HUES64 (cell line): ENCODE measurements at regions not wholly inside any gene's neighbourhood (a gene's known extent, or its start where the extent isn't known, plus 50 kb on each side); places are given as distances from the start of the nearest gene placed in this dataset.
A peak's percentile ranks its signal among the peaks of the same experiment; 100 is the strongest.

Experiments used
- H3K27ac ChIP-seq: 2 replicates; pipeline ENCODE4 v1.7.0; 2013; ENCODE audit warnings: low read depth, low read length, inconsistent platforms
- H3K27me3 ChIP-seq: 2 replicates; pipeline ENCODE4 v1.6.1; 2013; ENCODE audit warnings: mild to moderate bottlenecking, low read length; ENCODE audit not compliant: insufficient read depth
- H3K36me3 ChIP-seq: 2 replicates; pipeline ENCODE4 v1.6.1; 2013; ENCODE audit warnings: mild to moderate bottlenecking, low read length; ENCODE audit not compliant: insufficient read depth
- H3K4me1 ChIP-seq: 2 replicates; pipeline ENCODE4 v1.6.1; 2013; ENCODE audit warnings: mild to moderate bottlenecking, low read length, moderate library complexity; ENCODE audit not compliant: insufficient read depth
- H3K4me3 ChIP-seq: 2 replicates; pipeline ENCODE4 v1.5.1; 2013; ENCODE audit warnings: mild to moderate bottlenecking, low read length, moderate library complexity
- H3K9ac ChIP-seq: 2 replicates; pipeline ENCODE4 v1.6.1; 2013; ENCODE audit warnings: mild to moderate bottlenecking, low read depth, low read length
- H3K9me3 ChIP-seq: 2 replicates; pipeline ENCODE4 v1.6.1; 2013; ENCODE audit warnings: low read depth, low read length; ENCODE audit not compliant: insufficient read depth
- WGBS: fragments of 150-250, 120-280 bp; methylation state at CpG from one replicate; pipeline ENCODE4 v1.1.7; 2013; ENCODE audit warnings: missing lambda C conversion rate; 5-methylcytosine and 5-hydroxymethylcytosine counted together

GRCh38 chr5:116361171-116361967, 213.3 kb downstream of the SEMA6A start:
- peak overlapping the region; percentile 43; the same call in 1 of the 2 replicates for H3K9ac ChIP-seq
- H3K36me3 ChIP-seq, result no peaks in the 10 kb centered on the region
- H3K4me1 ChIP-seq, result 0 out of 2 replicates have a peak, but pooled peaks cover 3% of the 10 kb centered on the region
- no peak overlapping the region for H3K27ac ChIP-seq
- peak overlapping the region; percentile 50 for H3K4me3 ChIP-seq
- WGBS, result 93% methylated on average over 53 of the region's 53 CpGs
- H3K27me3 ChIP-seq, result 0 out of 2 replicates have a peak, but pooled peaks cover 2% of the 10 kb centered on the region
- no peaks in the 10 kb centered on the region for H3K9me3 ChIP-seq

GRCh38 chr5:116360008-116360853, 214.4 kb downstream of the SEMA6A start:
- no peak overlapping the region for H3K27ac ChIP-seq
- H3K9ac ChIP-seq, result no peak overlapping the region
- H3K27me3 ChIP-seq, result 0 out of 2 replicates have a peak, but pooled peaks cover 2% of the 10 kb centered on the region
- H3K4me3 ChIP-seq, result no peak overlapping the region
- 0 out of 2 replicates have a peak, but pooled peaks cover 3% of the 10 kb centered on the region for H3K4me1 ChIP-seq
- WGBS, result 94% methylated on average over 7 of the region's 7 CpGs
- no peaks in the 10 kb centered on the region for H3K36me3 ChIP-seq
- peaks cover under 1% of the 10 kb centered on the region; the same call in 1 of the 2 replicates for H3K9me3 ChIP-seq

GRCh38 chr5:116359592-116359991, 215.0 kb downstream of the SEMA6A start:
- Histone ChIP-seq H3K9me3 (peaks cover 2% of the 10 kb centered on the region; the same call in 1 of the 2 replicates), H3K27ac (no peak overlapping the region), H3K4me1 (0 out of 2 replicates have a peak, but pooled peaks cover 3% of the 10 kb centered on the region), H3K4me3 (no peak overlapping the region), H3K27me3 (0 out of 2 replicates have a peak, but pooled peaks cover 2% of the 10 kb centered on the region), H3K9ac (no peak overlapping the region), H3K36me3 (no peaks in the 10 kb centered on the region)
- 79% methylated on average over 1 of the region's 1 CpG for WGBS

- no CpG with 5 or more reads among the region's 1 CpG for WGBS
- Histone ChIP-seq H3K9me3 (peaks cover 2% of the 10 kb centered on the region; the same call in 1 of the 2 replicates), H3K4me1 (0 out of 2 replicates have a peak, but pooled peaks cover 3% of the 10 kb centered on the region), H3K9ac (no peak overlapping the region), H3K36me3 (no peaks in the 10 kb centered on the region), H3K27ac (no peak overlapping the region), H3K27me3 (0 out of 2 replicates have a peak, but pooled peaks cover 2% of the 10 kb centered on the region), H3K4me3 (no peak overlapping the region)
These were observed 215.7 kb downstream of the SEMA6A start for GRCh38 chr5:116358911-116359418.

GRCh38 chr5:116358015-116358523, 216.6 kb downstream of the SEMA6A start:
- Histone ChIP-seq H3K27ac (no peak overlapping the region), H3K9ac (no peak overlapping the region), H3K36me3 (no peaks in the 10 kb centered on the region), H3K4me3 (no peak overlapping the region), H3K4me1 (0 out of 2 replicates have a peak, but pooled peaks cover 3% of the 10 kb centered on the region), H3K9me3 (peaks cover 2% of the 10 kb centered on the region; the same call in 1 of the 2 replicates), H3K27me3 (0 out of 2 replicates have a peak, but pooled peaks cover 2% of the 10 kb centered on the region)

- H3K4me1 ChIP-seq, result 0 out of 2 replicates have a peak, but pooled peaks cover 2% of the 10 kb centered on the region
- no peak overlapping the region for H3K9ac ChIP-seq
- H3K4me3 ChIP-seq, result no peak overlapping the region
- 95% methylated on average over 6 of the region's 6 CpGs for WGBS
- H3K36me3 ChIP-seq, result no peaks in the 10 kb centered on the region
- H3K27ac ChIP-seq, result no peak overlapping the region
- peaks cover 2% of the 10 kb centered on the region; the same call in 1 of the 2 replicates for H3K9me3 ChIP-seq
- H3K27me3 ChIP-seq, result no peaks in the 10 kb centered on the region
These were observed 218.6 kb downstream of the SEMA6A start for GRCh38 chr5:116355819-116356601.

GRCh38 chr5:116354699-116355098, 219.9 kb downstream of the SEMA6A start:
- Histone ChIP-seq H3K36me3 (no peaks in the 10 kb centered on the region), H3K27ac (no peak overlapping the region), H3K27me3 (no peaks in the 10 kb centered on the region), H3K9me3 (peaks cover 2% of the 10 kb centered on the region; the same call in 1 of the 2 replicates), H3K4me3 (no peak overlapping the region), H3K4me1 (no peaks in the 10 kb centered on the region), H3K9ac (no peak overlapping the region)

GRCh38 chr5:116347657-116348056, 227.0 kb downstream of the SEMA6A start:
- Histone ChIP-seq H3K27me3 (no peaks in the 10 kb centered on the region), H3K36me3 (no peaks in the 10 kb centered on the region), H3K27ac (no peak overlapping the region)

GRCh38 chr5:116343961-116344360, 230.7 kb downstream of the SEMA6A start:
- WGBS, result 53% methylated on average over 4 of the region's 4 CpGs
- H3K36me3 ChIP-seq, result no peaks in the 10 kb centered on the region
- peaks cover 6% of the 10 kb centered on the region; the same call in 1 of the 2 replicates for H3K9me3 ChIP-seq
- no peak overlapping the region for H3K4me3 ChIP-seq
- no peak overlapping the region for H3K27ac ChIP-seq
- H3K4me1 ChIP-seq, result peaks cover 5% of the 10 kb centered on the region
- H3K27me3 ChIP-seq, result no peaks in the 10 kb centered on the region
- no peak overlapping the region for H3K9ac ChIP-seq

More at GRCh38 chr5:116347657-116348056, 227.0 kb downstream of the SEMA6A start:
- H3K9ac ChIP-seq, result no peak overlapping the region
- peaks cover 6% of the 10 kb centered on the region; the same call in 1 of the 2 replicates for H3K9me3 ChIP-seq
- peaks cover 5% of the 10 kb centered on the region for H3K4me1 ChIP-seq
- no peak overlapping the region for H3K4me3 ChIP-seq
- WGBS, result 100% methylated on average over 1 of the region's 1 CpG
